H9 (cell line): ENCODE measurements at regions not wholly inside any gene's neighbourhood (a gene's known extent, or its start where the extent isn't known, plus 50 kb on each side); places are given as distances from the start of the nearest gene placed in this dataset.

ENCODE experiments used
- DNase-seq: peaks from one replicate; pipeline ENCODE4 v3.0.0-alpha.2; 2017
- H2AFZ ChIP-seq: one replicate; pipeline ENCODE4 v1.6.1; 2013; ENCODE audit warnings: mild to moderate bottlenecking, low read length, control low read depth, moderate library complexity
- H2AK5ac ChIP-seq: 2 replicates; pipeline ENCODE4 v1.6.1; 2013; ENCODE audit warnings: low read length, control low read depth, mixed read lengths; ENCODE audit not compliant: insufficient read length
- H2BK120ac ChIP-seq: one replicate; pipeline ENCODE4 v1.6.1; 2013; ENCODE audit warnings: low read depth, mild to moderate bottlenecking, low read length, control low read depth, inconsistent platforms; ENCODE audit not compliant: poor library complexity, severe bottlenecking
- H2BK12ac ChIP-seq: 2 replicates; pipeline ENCODE4 v1.6.1; 2013; ENCODE audit warnings: low read length, control low read depth, mixed read lengths, low read depth; ENCODE audit not compliant: insufficient read length
- H2BK15ac ChIP-seq: 2 replicates; pipeline ENCODE4 v1.6.1; 2013; ENCODE audit warnings: low read depth, low read length, control low read depth
- H2BK20ac ChIP-seq: one replicate; pipeline ENCODE4 v1.6.1; 2013; ENCODE audit warnings: low read depth, mild to moderate bottlenecking, low read length, control low read depth, inconsistent platforms; ENCODE audit not compliant: poor library complexity, severe bottlenecking
- H2BK5ac ChIP-seq: 2 replicates; pipeline ENCODE4 v1.6.1; 2013; ENCODE audit warnings: low read length, control low read depth, mixed read lengths; ENCODE audit not compliant: insufficient read length
- H3K14ac ChIP-seq: 2 replicates; pipeline ENCODE4 v1.6.1; 2013; ENCODE audit warnings: low read length, control low read depth; ENCODE audit not compliant: insufficient read depth
- H3K18ac ChIP-seq: 2 replicates; pipeline ENCODE4 v1.6.1; 2013; ENCODE audit warnings: low read depth, mild to moderate bottlenecking, mixed read lengths, low read length, control low read depth; ENCODE audit not compliant: insufficient read length
- H3K23ac ChIP-seq: 2 replicates; pipeline ENCODE4 v1.6.1; 2013; ENCODE audit warnings: low read length, control low read depth, mixed read lengths, low read depth; ENCODE audit not compliant: insufficient read length
- H3K23me2 ChIP-seq: 2 replicates; pipeline ENCODE4 v1.6.1; 2013; ENCODE audit warnings: low read depth, mild to moderate bottlenecking, mixed read lengths, low read length, control low read depth; ENCODE audit not compliant: insufficient read length, poor library complexity, severe bottlenecking
- H3K27ac ChIP-seq: 2 replicates; pipeline ENCODE4 v1.5.1; 2013; ENCODE audit warnings: low read length, control low read depth, mixed read lengths, low read depth; ENCODE audit not compliant: insufficient read length
- H3K27me3 ChIP-seq: 2 replicates; pipeline ENCODE4 v1.6.1; 2013; ENCODE audit warnings: low read length, control low read depth, inconsistent platforms; ENCODE audit not compliant: insufficient read depth
- H3K4ac ChIP-seq: 2 replicates; pipeline ENCODE4 v1.6.1; 2013; ENCODE audit warnings: low read depth, mild to moderate bottlenecking, control low read depth, inconsistent platforms, low read length, moderate library complexity
- H3K4me1 ChIP-seq: 2 replicates; pipeline ENCODE4 v1.6.1; 2013; ENCODE audit warnings: low read length, control low read depth, inconsistent platforms; ENCODE audit not compliant: insufficient read depth
- H3K4me2 ChIP-seq: 2 replicates; pipeline ENCODE4 v1.6.1; 2013; ENCODE audit warnings: low read length, control low read depth, mixed read lengths; ENCODE audit not compliant: insufficient read length, insufficient read depth
- H3K56ac ChIP-seq: 2 replicates; pipeline ENCODE4 v1.6.1; 2013; ENCODE audit warnings: low read depth, mild to moderate bottlenecking, mixed read lengths, low read length, control low read depth; ENCODE audit not compliant: insufficient read length
- H3K79me1 ChIP-seq: 2 replicates; pipeline ENCODE4 v1.6.1; 2013; ENCODE audit warnings: low read depth, mild to moderate bottlenecking, moderate library complexity, low read length, control low read depth, inconsistent platforms; ENCODE audit not compliant: insufficient read depth, poor library complexity, severe bottlenecking
- H3K79me2 ChIP-seq: 2 replicates; pipeline ENCODE4 v1.6.1; 2013; ENCODE audit warnings: low read length, control low read depth, inconsistent platforms; ENCODE audit not compliant: insufficient read depth
- H3K9ac ChIP-seq: 2 replicates; pipeline ENCODE4 v1.6.1; 2013; ENCODE audit warnings: low read length, control low read depth, mixed read lengths; ENCODE audit not compliant: insufficient read length; ENCODE audit errors: extremely low read depth
- H3K9me3 ChIP-seq: one replicate; pipeline ENCODE4 v1.6.1; 2013; ENCODE audit warnings: low read depth, low read length, inconsistent platforms; ENCODE audit not compliant: control insufficient read depth
- H3T11ph ChIP-seq: one replicate; pipeline ENCODE4 v1.6.1; 2013; ENCODE audit warnings: mild to moderate bottlenecking, low read length, control low read depth, inconsistent platforms
- H4K20me1 ChIP-seq: one replicate; pipeline ENCODE4 v1.6.1; 2013; ENCODE audit not compliant: control insufficient read depth, insufficient read length, insufficient read depth
- H4K5ac ChIP-seq: 2 replicates; pipeline ENCODE4 v1.6.1; 2013; ENCODE audit warnings: low read depth, mild to moderate bottlenecking, mixed read lengths, low read length, control low read depth; ENCODE audit not compliant: insufficient read length
- H4K8ac ChIP-seq: replicated peaks from 2 replicates; pipeline ENCODE4 v1.6.1; 2013; ENCODE audit warnings: low read length, control low read depth, mixed read lengths, low read depth; ENCODE audit not compliant: insufficient read length
- H4K91ac ChIP-seq: 2 replicates; pipeline ENCODE4 v1.6.1; 2013; ENCODE audit warnings: low read depth, mild to moderate bottlenecking, moderate library complexity, mixed read lengths, low read length, control low read depth; ENCODE audit not compliant: insufficient read length
- H3K27ac Mint-ChIP-seq, 3 experiments: 2 replicates in 2 of 3; 3 replicates in 1 of 3; pipeline ENCODE4 v1.8.0; 2020 to 2021; ENCODE audit warnings: mixed read lengths in 3 of 3, mild to moderate bottlenecking in 1 of 3, moderate library complexity in 1 of 3
- H3K27me3 Mint-ChIP-seq: 2 replicates; pipeline ENCODE4 v1.8.0; 2021; ENCODE audit warnings: low read depth, mild to moderate bottlenecking, moderate library complexity, mixed read lengths
- H3K36me3 Mint-ChIP-seq, 3 experiments: 2 replicates in 2 of 3; 3 replicates in 1 of 3; pipeline ENCODE4 v1.8.0; 2020 to 2021; ENCODE audit warnings: low read depth in 3 of 3, mixed read lengths in 3 of 3; ENCODE audit not compliant: insufficient read depth in 1 of 3
- H3K4me1 Mint-ChIP-seq, 2 experiments: 2 replicates each; pipeline ENCODE4 v1.8.0; 2020; ENCODE audit warnings: mixed read lengths in 2 of 2
- H3K4me3 Mint-ChIP-seq, 2 experiments: 2 replicates in 1 of 2; 3 replicates in 1 of 2; pipeline ENCODE4 v1.8.0; 2020 to 2021; ENCODE audit warnings: mild to moderate bottlenecking in 2 of 2, mixed read lengths in 2 of 2, moderate library complexity in 1 of 2
- H3K9me3 Mint-ChIP-seq, 2 experiments: 2 replicates in 1 of 2; 3 replicates in 1 of 2; pipeline ENCODE4 v1.8.0; 2020; ENCODE audit warnings: mild to moderate bottlenecking in 2 of 2, mixed read lengths in 2 of 2, moderate library complexity in 1 of 2
- WGBS: extraction: QIAGEN DNeasy Blood & Tissue Kit; methylation state at CpG from one replicate; pipeline ENCODE4 v1.1.7; 2013; ENCODE audit warnings: missing lambda C conversion rate, low lambda C conversion rate, mixed read lengths; ENCODE audit not compliant: insufficient read length; ENCODE audit errors: extremely low coverage; 5-methylcytosine and 5-hydroxymethylcytosine counted together
- TF ChIP-seq, protein P1 (sequence below): fragments of 200-600 bp; sonication (generic); conservative IDR thresholded peaks from 3 replicates; pipeline ENCODE4 v1.8.0; 2021; ENCODE audit warnings: antibody characterized with exemption, mild to moderate bottlenecking

DNA sequence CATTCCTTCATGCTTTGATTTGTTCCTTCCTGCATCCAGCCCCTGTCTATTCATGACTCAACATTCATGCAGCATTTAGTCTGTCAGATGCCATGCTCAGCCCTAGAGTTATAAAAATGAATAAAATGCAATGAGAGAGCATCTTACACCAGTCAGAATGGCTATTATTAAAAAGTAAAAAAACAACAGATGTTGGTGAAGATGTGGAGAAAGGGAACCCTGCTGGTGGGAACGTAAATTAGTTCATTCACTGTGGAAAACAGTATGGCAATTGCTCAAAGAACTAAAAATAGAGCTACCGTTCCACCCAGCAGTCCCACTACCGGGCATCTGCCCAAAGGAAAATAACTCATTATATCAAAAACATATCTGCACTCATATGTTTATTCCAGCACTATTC, 70.0 kb upstream of the GTF3A start:
- H2BK120ac ChIP-seq: no peak overlapping the region
- peaks cover 26 to 29% of the 10 kb centered on the region in 2 experiments for H3K4me1 Mint-ChIP-seq
- TF ChIP-seq, protein P1, sequence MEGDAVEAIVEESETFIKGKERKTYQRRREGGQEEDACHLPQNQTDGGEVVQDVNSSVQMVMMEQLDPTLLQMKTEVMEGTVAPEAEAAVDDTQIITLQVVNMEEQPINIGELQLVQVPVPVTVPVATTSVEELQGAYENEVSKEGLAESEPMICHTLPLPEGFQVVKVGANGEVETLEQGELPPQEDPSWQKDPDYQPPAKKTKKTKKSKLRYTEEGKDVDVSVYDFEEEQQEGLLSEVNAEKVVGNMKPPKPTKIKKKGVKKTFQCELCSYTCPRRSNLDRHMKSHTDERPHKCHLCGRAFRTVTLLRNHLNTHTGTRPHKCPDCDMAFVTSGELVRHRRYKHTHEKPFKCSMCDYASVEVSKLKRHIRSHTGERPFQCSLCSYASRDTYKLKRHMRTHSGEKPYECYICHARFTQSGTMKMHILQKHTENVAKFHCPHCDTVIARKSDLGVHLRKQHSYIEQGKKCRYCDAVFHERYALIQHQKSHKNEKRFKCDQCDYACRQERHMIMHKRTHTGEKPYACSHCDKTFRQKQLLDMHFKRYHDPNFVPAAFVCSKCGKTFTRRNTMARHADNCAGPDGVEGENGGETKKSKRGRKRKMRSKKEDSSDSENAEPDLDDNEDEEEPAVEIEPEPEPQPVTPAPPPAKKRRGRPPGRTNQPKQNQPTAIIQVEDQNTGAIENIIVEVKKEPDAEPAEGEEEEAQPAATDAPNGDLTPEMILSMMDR: no peak
- H3K23me2 ChIP-seq: no peaks in the 10 kb centered on the region
- no peak overlapping the region for H3K27ac ChIP-seq
- H3K18ac ChIP-seq: no peak overlapping the region
- H3K4me2 ChIP-seq: no peak overlapping the region
- H3K27ac Mint-ChIP-seq: no peak overlapping the region
- no peak overlapping the region for H2BK15ac ChIP-seq
- no peaks in the 10 kb centered on the region for H3K79me2 ChIP-seq
- H4K5ac ChIP-seq: no peak overlapping the region
- no peak overlapping the region for H2BK5ac ChIP-seq
- no peak overlapping the region for H2AK5ac ChIP-seq
- no peak overlapping the region for H2BK12ac ChIP-seq
- H3K9me3 Mint-ChIP-seq: peaks cover 0 to 6% of the 10 kb centered on the region in 2 experiments; a peak in 2 of 5 replicates
- H3K9ac ChIP-seq: no peak overlapping the region
- no CpG with 5 or more reads among the region's 3 CpGs for WGBS
- no peak overlapping the region for H2AFZ ChIP-seq
- H4K91ac ChIP-seq: no peak overlapping the region
- no peak overlapping the region for H4K8ac ChIP-seq
- H3K9me3 ChIP-seq: no peaks in the 10 kb centered on the region
- no peak overlapping the region for H3K4ac ChIP-seq
- no peaks in the 10 kb centered on the region for H3K79me1 ChIP-seq
- H3K36me3 Mint-ChIP-seq: no peaks in the 10 kb centered on the region; a peak in 1 of 7 replicates
- H3K4me1 ChIP-seq: peaks cover 10% of the 10 kb centered on the region; the same call in 1 of the 2 replicates
- no peak overlapping the region for H3K4me3 Mint-ChIP-seq
- no peak overlapping the region for H3K23ac ChIP-seq
- no peak for DNase-seq
- H3K14ac ChIP-seq: no peak overlapping the region
- H3K56ac ChIP-seq: no peak overlapping the region
- no peak overlapping the region for H3T11ph ChIP-seq
- peaks cover 5% of the 10 kb centered on the region for H3K27me3 Mint-ChIP-seq
- H4K20me1 ChIP-seq: no peaks in the 10 kb centered on the region
- no peak overlapping the region for H2BK20ac ChIP-seq
- no peaks in the 10 kb centered on the region for H3K27me3 ChIP-seq
